ENCODE measurements at regions not wholly inside any gene's neighbourhood (a gene's known extent, or its start where the extent isn't known, plus 50 kb on each side); places are given as distances from the start of the nearest gene placed in this dataset.
"Not testable (repeated sequence)": the region's sequence is repeated elsewhere in the genome, so short reads cannot be mapped to it uniquely, and the experiment has no call there.

DNA sequence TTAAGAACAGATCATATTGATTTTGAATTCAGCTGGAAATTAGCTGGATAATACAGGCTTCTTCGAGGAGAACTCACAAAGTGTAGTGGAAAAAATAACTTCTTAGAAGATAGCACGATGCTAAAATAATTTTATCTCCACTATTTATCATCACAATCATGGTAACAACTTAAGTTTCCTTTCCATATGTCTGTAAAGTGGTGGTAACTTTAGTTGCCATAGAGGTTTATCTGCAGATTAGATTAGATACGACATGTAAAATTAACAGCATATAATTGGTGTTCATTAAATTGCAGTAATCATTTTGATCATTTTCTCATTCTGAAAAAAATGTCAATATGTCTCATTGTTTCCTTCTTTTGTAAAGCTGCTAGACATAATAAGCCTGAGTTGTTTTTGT lies 921.5 kb downstream of the KCNT2 start:
- no peak for DNase-seq (ENCODE audit: low read depth)

DNA sequence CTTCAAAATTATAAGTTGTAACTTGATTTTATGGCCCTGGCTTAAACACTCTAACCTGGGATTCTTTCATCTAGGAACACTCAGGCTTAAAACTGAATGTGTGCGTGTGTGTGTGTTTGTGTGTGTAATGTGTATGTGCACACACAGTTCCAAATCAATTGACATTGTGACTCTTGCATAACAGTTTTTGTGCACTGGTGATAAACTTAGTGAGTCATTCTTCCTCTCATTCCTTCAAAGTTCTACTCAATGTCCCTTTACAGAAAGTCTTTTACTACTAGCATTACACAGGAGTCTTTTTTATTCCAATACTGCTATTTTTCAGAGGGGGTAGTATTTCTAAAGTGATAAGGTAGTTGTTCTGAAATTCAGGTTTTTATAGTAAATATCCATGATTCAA lies 943.6 kb downstream of the KCNT2 start:
- peak; percentile 9 for DNase-seq (ENCODE audit: low read depth)

DNA sequence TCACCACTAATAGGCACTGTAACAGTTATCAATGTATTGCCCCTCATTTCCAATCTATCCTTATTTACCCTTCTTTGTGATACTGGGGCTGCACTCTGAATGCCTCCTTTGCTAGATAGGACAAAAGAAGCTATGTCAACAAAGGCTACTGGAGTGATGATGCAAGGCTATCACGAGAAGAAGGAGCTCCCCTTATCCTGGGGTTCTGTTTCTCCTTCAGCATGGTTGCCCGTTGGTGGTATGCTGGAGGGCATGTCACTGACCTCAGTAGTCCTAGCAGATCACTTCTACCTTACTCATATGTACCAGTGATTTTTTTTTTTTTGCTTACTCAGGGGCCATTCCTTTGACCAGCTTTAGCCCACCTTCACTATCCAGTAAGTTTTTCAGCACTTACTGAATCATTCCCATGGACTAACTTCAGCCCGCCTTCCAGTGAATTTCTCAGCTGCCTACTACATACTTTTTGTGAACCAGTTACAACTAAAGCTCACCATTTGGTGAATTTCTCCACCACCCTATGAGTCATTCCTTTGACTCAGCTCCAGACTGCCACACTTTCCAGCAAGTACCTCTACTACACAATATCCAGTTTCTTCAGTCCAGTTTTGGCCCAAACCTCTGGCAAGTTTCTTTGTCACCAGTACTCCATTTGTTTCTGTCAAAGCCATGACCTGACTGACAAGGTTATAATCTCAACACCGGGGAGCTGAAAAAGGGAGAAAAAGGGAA lies 944.5 kb downstream of the KCNT2 start:
- peak; percentile 80 for DNase-seq (ENCODE audit: low read depth)

DNA sequence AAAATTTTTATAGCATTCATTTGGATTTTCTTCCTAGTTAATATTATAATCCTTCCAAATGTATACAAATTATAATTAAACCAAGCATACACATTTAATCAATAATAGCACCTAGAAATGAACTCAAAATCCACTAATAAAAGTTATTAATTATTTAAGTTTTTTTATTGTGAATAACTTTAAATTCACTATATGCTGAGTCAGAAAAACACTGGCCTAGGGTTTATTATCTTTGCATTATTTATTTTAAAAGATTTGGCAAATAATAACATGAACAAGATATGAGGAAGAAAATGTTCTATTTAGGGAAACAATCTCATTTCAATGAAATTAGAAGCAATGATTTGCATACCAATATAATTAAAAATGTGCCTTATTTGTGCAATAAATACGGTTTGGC lies 951.5 kb downstream of the KCNT2 start:
- no peak for DNase-seq (ENCODE audit: low read depth)

DNA sequence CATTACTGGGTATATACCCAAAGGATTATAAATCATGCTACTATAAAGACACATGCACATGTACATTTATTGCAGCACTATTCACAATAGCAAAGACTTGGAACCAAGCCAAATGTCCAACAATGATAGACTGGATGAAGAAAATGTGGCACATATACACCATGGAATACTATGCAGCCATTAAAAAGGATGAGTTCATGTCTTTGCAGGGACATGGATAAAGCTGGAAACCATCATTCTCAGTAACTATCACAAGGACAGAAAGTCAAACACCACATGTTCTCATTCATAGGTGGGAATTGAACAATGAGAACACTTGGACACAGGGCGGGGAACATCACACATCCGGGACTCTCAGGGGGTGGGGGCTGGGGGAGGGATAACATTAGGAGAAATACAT lies 959.4 kb downstream of the KCNT2 start:
- DNase-seq (ENCODE audit: low read depth): not testable (repeated sequence)

DNA sequence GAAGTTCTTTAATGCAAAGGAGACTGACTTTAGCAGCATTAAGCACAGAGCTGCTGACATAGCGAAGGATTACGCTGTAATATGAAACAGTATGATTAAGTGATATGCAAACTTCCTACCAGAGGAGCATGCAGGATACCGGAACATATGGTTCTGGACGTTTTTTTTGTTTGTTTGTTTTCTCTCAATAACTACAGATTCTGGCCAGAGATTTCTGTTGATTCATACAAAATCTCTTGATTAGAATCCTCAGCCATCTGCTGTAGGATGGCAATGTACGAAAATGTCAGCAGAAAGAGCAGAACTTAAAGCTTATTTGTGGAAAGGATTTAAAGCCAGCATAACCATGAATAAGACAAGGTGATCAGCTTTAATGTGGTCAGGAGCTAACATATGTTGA lies 970.7 kb downstream of the KCNT2 start:
- DNase-seq (ENCODE audit: low read depth): no peak

DNA sequence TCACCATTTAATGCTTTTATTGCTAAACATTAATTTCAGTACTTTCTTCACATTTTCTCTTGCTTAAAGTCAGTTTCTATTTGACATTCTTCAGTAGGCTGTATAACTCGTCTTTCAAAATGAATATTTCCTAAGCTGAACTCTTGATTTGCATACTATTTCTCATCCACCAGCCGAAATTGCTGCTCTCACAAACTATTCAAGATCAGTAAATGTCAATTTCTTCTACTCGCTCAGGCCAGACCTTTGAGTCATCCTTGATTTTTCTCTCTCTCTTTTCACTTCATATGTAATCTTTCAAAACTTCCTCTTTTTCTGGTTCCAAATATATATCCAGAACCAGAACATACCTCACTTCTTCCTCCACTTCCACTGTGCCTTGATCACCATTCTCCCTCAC lies 990.0 kb downstream of the KCNT2 start:
- no peak for DNase-seq (ENCODE audit: low read depth)

DNA sequence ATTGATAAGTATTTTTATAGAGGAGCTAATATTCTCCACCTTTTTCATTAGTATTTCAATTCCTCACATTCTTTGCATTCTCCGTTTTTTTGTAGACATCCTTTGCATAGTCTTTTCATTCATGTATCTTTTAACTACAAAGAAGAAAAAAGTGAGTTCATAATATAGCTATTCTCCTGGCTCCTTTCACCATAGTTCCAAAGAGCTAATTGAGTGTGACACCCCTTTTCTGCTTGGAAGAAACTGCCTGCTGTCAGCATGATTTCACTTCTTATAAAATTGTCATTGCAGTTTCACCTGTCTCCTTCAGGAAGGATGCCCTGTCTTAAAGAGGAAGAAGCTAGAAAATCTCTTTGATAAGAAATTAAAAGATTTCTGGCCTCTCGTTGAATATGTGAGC lies 991.1 kb downstream of the KCNT2 start:
- no peak for DNase-seq (ENCODE audit: low read depth)

DNA sequence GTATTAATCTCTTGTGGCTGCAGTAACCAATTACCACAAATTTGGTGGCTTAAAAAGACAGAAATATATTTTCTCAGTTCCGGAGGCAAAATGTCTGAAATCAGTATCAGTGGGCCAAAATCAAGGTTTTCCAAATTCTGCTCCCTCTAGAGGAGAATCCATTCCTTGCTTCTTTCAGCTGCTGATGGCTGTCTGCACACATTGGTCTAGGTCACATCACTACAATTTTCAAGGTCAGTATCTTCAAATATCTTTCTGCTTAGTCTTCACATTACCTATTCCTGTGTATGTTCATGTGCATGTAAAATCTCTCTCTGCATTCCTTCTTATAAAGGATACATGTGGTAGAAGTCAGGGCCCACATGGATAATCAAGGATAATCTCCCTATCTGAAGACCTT lies 999.4 kb downstream of the KCNT2 start:
- DNase-seq (ENCODE audit: low read depth): no peak

DNA sequence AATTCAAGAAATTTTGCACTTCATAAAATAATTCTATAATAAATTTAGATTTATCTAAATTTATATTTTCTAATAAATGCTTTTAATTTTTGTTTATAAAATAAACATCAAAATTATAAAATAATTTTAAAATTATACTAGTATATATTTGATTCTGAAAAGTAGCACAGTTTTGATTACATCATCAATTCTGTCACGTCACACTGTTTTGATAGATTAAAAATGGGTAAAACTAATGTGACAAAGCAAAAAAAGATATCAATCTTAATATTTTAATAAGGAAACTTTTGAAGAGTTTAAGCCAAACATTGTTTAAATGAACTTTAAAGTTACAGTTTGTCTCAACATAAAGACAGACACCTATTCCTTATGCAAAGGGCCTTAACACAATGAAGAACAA lies 1001.8 kb downstream of the KCNT2 start:
- no peak for DNase-seq (ENCODE audit: low read depth)

DNA sequence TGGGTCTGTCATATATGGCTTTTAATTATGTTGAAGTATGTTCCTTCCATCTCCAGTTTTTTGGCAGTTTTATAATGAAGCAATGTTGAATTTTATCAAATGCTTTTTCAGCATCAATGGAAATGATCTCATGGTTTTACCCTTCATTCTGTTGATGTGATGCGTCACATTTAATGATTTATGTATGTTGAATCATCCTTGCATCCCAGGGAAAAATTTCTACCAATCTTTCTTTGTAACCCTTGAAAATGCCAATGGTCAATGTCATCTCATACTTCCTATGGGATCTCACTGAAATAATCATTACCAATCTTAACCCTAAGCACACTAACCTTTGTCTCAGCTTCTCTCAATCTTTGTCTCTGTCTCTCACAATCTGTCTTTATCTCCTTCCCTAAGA lies 1004.0 kb downstream of the KCNT2 start:
- DNase-seq (ENCODE audit: low read depth): peak; percentile 72

DNA sequence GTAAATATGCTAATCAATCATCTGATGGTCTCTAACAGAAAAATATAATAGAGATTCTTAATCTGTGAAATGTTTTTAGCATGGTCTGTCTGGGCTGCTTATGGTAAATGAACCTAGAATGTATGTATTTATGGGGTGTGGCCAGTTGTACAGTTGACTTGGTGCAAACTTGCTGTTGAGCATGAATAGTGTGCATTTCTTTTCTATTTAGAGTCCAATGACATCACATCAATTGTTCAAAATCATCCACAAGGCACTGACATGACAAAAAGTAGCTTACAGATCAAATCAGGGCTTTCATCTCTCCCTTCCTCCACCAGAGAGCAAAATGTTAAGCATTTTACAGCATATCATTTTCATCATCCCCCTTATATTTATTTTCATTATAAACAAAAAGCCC lies 1010.3 kb downstream of the KCNT2 start:
- no peak for DNase-seq (ENCODE audit: low read depth)

DNA sequence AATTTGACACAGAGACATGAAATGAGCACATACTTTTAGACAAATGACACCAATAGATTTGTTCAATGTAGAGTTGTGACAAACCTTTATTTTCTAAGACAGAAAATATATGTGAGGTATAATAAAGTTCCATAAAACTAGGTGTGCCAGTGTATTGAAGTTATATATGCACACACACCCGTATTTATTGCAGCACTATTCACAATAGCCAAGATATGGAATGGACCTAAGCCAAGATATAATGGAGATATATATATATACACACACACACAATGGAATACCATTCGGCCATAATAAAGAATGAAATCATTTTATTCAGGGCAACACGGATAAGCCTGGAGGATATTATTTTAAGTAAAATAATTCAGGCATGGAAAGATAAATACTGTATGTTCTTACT lies 1013.5 kb downstream of the KCNT2 start:
- no peak for DNase-seq (ENCODE audit: low read depth)

DNA sequence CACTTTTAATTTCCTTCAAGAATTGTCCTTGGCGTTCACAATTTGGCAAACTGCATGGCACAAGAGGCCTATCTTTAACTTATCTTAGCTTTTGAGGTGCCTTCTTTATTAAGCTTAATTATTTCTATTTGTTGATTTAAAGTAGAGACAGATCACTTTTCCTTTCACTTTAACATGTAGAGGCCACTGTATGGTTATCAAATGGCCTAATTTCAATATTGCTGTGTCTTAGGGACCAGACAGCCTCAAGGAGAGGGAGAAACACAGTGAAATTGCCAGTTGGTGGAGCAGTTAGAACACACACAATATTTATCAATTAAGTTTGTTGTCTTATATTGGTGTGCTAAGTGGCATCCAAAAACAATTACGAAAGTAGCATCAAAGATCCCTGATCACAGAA lies 1013.9 kb downstream of the KCNT2 start:
- DNase-seq (ENCODE audit: low read depth): no peak

DNA sequence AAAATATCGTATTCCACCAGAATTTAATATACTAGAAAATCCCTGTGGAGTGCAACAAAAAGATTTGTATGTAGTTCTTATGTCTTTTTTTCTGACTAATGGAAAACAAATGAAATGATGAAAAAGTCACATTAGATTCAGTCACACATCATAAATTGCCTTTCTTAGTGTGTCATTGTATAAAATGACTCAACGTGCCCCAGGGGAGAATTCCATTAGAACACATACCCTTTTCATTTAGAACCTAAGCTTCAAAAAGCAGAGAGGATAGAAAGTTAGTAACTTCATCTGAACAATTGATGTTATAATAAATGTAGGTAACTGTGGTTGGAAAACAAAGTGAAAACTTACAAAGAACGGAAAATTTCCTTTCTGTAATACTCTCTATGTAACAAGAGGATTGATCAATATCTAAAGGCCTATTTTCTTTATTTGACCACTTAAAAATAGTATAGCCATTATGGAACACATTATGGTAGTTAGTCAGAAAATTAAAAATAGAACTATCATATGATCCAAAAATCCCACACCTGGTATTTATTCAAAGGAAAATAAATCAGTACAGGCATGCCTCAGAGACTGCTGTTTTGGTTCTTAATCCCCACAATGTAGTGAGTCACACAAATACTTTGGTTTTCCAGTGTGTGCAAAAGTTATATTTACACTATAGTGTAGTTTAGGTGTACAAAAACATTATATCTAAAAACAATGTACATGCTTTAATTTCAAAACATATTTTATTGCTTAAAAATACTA lies 1016.1 kb downstream of the KCNT2 start:
- peak; percentile 49 for DNase-seq (ENCODE audit: low read depth)

DNA sequence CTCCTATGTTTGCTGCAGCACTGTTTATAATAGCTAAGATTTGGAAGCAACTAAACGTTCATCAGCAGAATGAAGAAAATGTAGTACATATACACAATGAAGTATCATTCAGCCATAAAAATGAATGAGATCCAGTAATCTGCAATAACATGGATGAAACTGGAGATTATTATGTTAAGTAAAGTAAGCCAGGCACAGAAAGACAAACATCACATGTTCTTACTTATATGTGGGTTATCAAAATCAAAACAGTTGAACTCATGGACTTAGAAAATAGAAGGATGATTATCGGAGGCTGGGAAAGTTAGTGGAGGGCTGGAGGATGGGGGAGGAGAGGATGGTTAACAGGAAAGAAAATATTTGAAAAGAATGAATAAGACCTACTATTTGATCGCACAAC lies 1017.6 kb downstream of the KCNT2 start:
- DNase-seq (ENCODE audit: low read depth): no peak

DNA sequence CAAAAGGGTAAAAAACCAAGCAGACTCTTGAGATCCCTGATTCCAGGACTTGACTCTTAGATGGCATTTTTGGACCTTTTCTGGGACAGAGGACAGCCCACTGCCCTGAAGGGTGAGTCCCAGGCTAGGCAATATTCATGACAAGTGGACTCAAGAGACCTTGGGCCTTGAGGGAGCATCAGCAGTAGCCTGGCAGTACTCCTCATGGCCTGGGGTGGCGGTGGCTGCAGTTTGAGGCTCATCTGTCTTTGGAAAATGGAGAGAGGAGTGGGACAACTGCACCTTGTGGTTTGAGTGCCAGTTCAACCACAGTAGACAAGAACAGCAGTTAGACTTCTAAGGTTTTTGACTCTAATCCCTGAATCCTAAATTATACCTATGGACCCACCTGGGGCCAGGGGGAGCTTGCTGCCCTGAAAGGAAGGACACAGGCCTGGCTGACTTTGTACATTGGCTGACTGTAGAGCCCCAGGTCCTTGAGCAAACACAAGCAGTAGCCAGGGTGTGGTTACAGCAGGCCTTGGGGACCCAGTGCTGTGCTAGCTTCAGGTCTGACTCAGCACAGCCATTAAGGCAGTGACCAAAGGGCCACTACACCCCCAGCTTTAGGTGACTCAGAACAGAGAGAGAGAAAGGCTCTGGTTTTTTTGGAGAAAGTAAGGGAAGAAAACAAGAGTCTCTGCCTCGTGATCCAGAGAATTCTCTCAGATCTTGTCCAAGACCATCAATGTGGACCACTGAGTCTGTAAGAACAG lies 1023.2 kb downstream of the KCNT2 start:
- no peak for DNase-seq (ENCODE audit: low read depth)

DNA sequence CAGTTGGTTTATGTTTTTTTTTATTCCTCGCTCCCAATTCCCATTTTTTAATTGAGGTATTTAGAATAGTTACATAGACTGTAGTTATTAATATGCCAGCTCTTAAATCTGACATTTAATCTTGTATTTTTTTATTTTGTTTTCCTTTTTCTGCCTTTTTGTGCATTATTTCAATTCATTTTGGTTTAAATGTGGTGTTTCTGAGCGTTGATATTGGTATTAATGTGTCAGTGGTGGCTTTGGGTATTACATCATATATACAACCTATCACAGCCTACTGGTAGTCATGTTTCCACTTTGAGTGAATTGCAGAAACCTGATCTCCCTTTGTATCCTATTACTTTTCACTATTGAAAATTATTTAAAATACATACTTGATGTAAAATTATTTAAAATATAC lies 1027.3 kb downstream of the KCNT2 start:
- no peak for DNase-seq (ENCODE audit: low read depth)

DNA sequence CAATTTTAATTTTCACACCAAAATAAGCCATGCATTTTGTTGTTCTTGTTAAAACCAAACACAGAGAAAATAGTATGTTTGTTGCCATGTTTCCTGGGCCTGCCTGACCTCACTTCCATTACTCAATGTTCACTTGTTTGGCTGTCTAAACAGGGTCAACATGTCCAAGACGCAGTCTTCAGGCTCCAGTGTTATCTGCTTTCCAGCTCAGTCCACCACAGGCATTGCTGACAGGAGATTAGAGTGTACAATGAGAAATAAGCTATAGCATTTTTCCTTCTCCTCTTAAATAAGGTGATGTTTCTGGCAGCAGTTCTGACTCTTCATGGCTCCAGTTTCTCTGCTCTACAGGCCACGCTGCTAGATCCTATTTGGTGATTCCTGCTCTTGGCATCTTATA lies 1030.5 kb downstream of the KCNT2 start:
- no peak for DNase-seq (ENCODE audit: low read depth)

DNA sequence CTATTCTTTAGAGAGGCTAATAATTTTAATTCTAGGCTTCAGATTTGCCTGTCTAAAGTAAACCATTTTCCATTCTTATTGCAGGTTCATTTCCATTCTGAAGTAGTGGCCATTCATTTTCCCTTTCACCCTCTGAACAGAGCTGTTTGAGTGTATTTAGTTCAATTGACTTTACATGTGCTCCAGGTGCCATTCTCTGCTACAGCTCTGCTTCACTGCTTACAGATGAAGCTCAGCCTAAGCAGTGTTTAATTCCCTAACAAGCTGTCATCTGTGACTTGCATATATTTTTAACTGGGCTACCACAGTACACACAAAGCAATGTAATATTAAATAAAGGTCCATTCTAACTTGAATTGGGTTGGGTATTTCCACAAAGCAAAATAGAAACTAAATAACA lies 1031.6 kb downstream of the KCNT2 start:
- no peak for DNase-seq (ENCODE audit: low read depth)

DNA sequence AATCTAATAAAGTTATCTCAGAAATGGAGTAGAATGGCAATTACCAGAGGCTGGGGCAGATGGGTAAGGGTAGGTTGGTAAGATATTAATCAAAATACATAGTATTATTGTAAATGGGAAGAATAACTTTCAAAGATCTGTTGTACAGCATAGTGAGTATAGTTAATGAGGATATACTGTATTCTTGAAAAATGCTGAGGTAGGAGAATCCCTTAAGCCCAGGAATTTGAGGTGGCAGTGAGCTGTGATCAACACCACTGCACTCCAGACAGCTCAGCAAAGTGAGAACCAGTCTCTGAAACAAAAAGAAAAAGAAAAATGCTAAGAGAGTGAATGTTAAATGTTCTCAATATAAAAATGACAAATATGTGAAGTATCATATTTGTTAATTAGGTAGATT lies 1033.7 kb downstream of the KCNT2 start:
- no peak for DNase-seq (ENCODE audit: low read depth)

DNA sequence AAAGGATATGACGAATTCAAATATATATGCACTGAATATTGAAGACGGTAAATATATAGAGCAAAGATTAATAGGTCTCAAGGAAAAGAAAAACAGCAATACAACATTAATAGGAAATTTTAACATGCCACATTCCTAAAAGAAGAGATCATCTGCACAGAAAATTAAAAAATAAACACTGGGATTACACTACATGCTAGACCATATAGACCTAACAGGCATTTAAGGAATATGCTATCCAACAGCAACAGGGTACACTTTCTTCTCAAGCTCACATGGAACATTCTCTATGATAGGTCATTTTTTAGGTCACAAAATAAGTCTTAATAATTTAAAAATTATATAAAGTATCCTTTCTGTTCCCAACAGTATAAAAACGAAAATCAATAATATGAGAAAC lies 1038.3 kb downstream of the KCNT2 start:
- DNase-seq (ENCODE audit: low read depth): no peak

DNA sequence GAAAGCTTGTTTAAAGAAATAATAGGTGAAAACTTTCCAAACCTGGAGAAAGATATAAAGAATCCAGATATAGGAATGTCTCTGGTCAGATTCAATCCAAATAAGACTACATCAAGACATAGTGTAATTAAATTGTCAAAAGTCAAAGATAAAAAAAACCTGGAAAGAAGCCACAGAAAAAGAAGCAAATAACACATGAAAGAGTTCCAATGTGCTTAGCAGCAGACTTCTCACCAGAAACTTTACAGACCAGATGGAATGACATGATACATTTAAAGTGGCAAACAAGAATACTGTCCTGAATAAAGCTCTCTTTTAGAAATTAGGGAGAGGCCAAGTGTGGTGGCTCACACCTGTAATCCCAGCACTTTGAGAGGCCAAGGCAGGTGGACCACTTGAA lies 1039.9 kb downstream of the KCNT2 start:
- no peak for DNase-seq (ENCODE audit: low read depth)

Measured in HS-27A (cell line).